Mesendoderm (in vitro differentiated cells): ENCODE measurements at regions not wholly inside any gene's neighbourhood (a gene's known extent, or its start where the extent isn't known, plus 50 kb on each side); places are given as distances from the start of the nearest gene placed in this dataset.

Source experiments
- DNase-seq: peaks from one replicate; pipeline ENCODE4 v3.0.0; 2013
- H2AK5ac ChIP-seq: 2 replicates; pipeline ENCODE4 v1.6.1; 2013; ENCODE audit warnings: low read length, inconsistent platforms
- H2BK120ac ChIP-seq: 2 replicates; pipeline ENCODE4 v1.6.1; 2013; ENCODE audit warnings: low read depth, mild to moderate bottlenecking, low read length, moderate library complexity, mixed read lengths
- H2BK15ac ChIP-seq: replicated peaks from 2 replicates; pipeline ENCODE4 v1.6.1; 2013; ENCODE audit warnings: low read depth, mild to moderate bottlenecking, moderate library complexity
- H2BK5ac ChIP-seq: 2 replicates; pipeline ENCODE4 v1.6.1; 2013; ENCODE audit warnings: low read length, inconsistent platforms
- H3K18ac ChIP-seq: 2 replicates; pipeline ENCODE4 v1.6.1; 2013; ENCODE audit warnings: mild to moderate bottlenecking, low read length, mixed read lengths
- H3K23ac ChIP-seq: one replicate; pipeline ENCODE4 v1.6.1; 2013; ENCODE audit warnings: low read length
- H3K27ac ChIP-seq: 2 replicates; pipeline ENCODE4 v1.5.1; 2013; ENCODE audit warnings: low read depth, mild to moderate bottlenecking, inconsistent platforms, low read length, moderate library complexity
- H3K27me3 ChIP-seq: 2 replicates; pipeline ENCODE4 v1.6.1; 2013; ENCODE audit warnings: low read length, control low read depth, mild to moderate bottlenecking, inconsistent platforms; ENCODE audit not compliant: insufficient read depth, poor library complexity
- H3K36me3 ChIP-seq: 2 replicates; pipeline ENCODE4 v1.6.1; 2013; ENCODE audit warnings: low read length, inconsistent platforms; ENCODE audit not compliant: control insufficient read depth, insufficient read depth
- H3K4ac ChIP-seq: one replicate; pipeline ENCODE4 v1.6.1; 2013; ENCODE audit warnings: low read depth, mild to moderate bottlenecking, low read length, moderate library complexity
- H3K4me1 ChIP-seq: 2 replicates; pipeline ENCODE4 v1.6.1; 2013; ENCODE audit warnings: low read depth, low read length, inconsistent platforms; ENCODE audit not compliant: control insufficient read depth
- H3K4me2 ChIP-seq: 2 replicates; pipeline ENCODE4 v1.6.1; 2013; ENCODE audit warnings: low read length
- H3K4me3 ChIP-seq: 2 replicates; pipeline ENCODE4 v1.5.1; 2013; ENCODE audit warnings: mild to moderate bottlenecking, low read length
- H3K56ac ChIP-seq: one replicate; pipeline ENCODE4 v1.6.1; 2013; ENCODE audit warnings: low read length
- H3K79me1 ChIP-seq: 2 replicates; pipeline ENCODE4 v1.6.1; 2013; ENCODE audit warnings: low read length, inconsistent platforms
- H3K79me2 ChIP-seq: 2 replicates; pipeline ENCODE4 v1.6.1; 2013; ENCODE audit warnings: mild to moderate bottlenecking, low read length; ENCODE audit not compliant: control insufficient read depth, insufficient read depth
- H3K9ac ChIP-seq: 2 replicates; pipeline ENCODE4 v1.6.1; 2013; ENCODE audit warnings: low read length, inconsistent platforms
- H4K5ac ChIP-seq: one replicate; pipeline ENCODE4 v1.6.1; 2013; ENCODE audit warnings: low read length
- H4K8ac ChIP-seq: one replicate; pipeline ENCODE4 v1.6.1; 2013; ENCODE audit warnings: low read depth, mild to moderate bottlenecking, control low read depth, low read length, moderate library complexity
- WGBS: extraction: QIAGEN DNeasy Blood & Tissue Kit; methylation state at CpG from one replicate; pipeline ENCODE4 v1.1.7; 2013; ENCODE audit warnings: low lambda C conversion rate, missing lambda C conversion rate; ENCODE audit not compliant: insufficient coverage; ENCODE audit errors: extremely low coverage; 5-methylcytosine and 5-hydroxymethylcytosine counted together

GRCh38 chr12:67752226-67752732 lies 103.7 kb downstream of the DYRK2 start:
- Histone ChIP-seq H2BK15ac (no peak overlapping the region), H3K23ac (no peak overlapping the region), H3K18ac (no peak overlapping the region), H3K36me3 (no peaks in the 10 kb centered on the region), H3K56ac (no peak overlapping the region), H3K4me3 (no peak overlapping the region), H3K79me2 (no peaks in the 10 kb centered on the region), H3K4ac (no peak overlapping the region), H2BK5ac (no peak overlapping the region), H2AK5ac (no peak overlapping the region), H4K8ac (no peak overlapping the region), H3K27ac (no peak overlapping the region), H3K27me3 (no peaks in the 10 kb centered on the region), H3K9ac (no peak overlapping the region), H4K5ac (no peak overlapping the region), H3K4me2 (no peak overlapping the region), H3K79me1 (no peaks in the 10 kb centered on the region), H2BK120ac (no peak overlapping the region), H3K4me1 (no peaks in the 10 kb centered on the region)
- no peak for DNase-seq
- WGBS = no CpG with 5 or more reads among the region's 4 CpGs

GRCh38 chr12:67754933-67755697 lies 106.6 kb downstream of the DYRK2 start:
- Histone ChIP-seq H3K4me3 (no peak overlapping the region), H2BK15ac (no peak overlapping the region), H3K27me3 (no peaks in the 10 kb centered on the region), H3K4me2 (no peak overlapping the region), H4K5ac (no peak overlapping the region), H2AK5ac (no peak overlapping the region), H3K4me1 (no peaks in the 10 kb centered on the region), H2BK120ac (no peak overlapping the region), H2BK5ac (no peak overlapping the region), H3K18ac (no peak overlapping the region), H3K4ac (no peak overlapping the region), H3K56ac (no peak overlapping the region), H3K23ac (no peak overlapping the region), H3K9ac (no peak overlapping the region), H3K79me1 (no peaks in the 10 kb centered on the region), H3K27ac (no peak overlapping the region), H4K8ac (no peak overlapping the region), H3K79me2 (no peaks in the 10 kb centered on the region), H3K36me3 (no peaks in the 10 kb centered on the region)
- DNase-seq = no peak
- no CpG with 5 or more reads among the region's 9 CpGs for WGBS

- H3K27me3 ChIP-seq = no peaks in the 10 kb centered on the region
- no peak overlapping the region for H2BK15ac ChIP-seq
- H2BK5ac ChIP-seq = no peak overlapping the region
- H3K9ac ChIP-seq = no peak overlapping the region
- no peak overlapping the region for H3K18ac ChIP-seq
- H4K5ac ChIP-seq = no peak overlapping the region
- H3K23ac ChIP-seq = no peak overlapping the region
- no peak overlapping the region for H3K4me2 ChIP-seq
- no peak for DNase-seq
- H2AK5ac ChIP-seq = no peak overlapping the region
- H3K79me1 ChIP-seq = no peaks in the 10 kb centered on the region
- H4K8ac ChIP-seq = no peak overlapping the region
- H3K27ac ChIP-seq = no peak overlapping the region
- no peaks in the 10 kb centered on the region for H3K36me3 ChIP-seq
- no CpG with 5 or more reads among the region's 2 CpGs for WGBS
- no peak overlapping the region for H3K56ac ChIP-seq
- H3K4ac ChIP-seq = no peak overlapping the region
- no peak overlapping the region for H3K4me3 ChIP-seq
- peaks cover 4% of the 10 kb centered on the region for H3K4me1 ChIP-seq
- H3K79me2 ChIP-seq = no peaks in the 10 kb centered on the region
- no peak overlapping the region for H2BK120ac ChIP-seq
These were observed 109.1 kb downstream of the DYRK2 start for GRCh38 chr12:67757651-67758050.

GRCh38 chr12:67758119-67758518 lies 109.6 kb downstream of the DYRK2 start:
- H3K4ac ChIP-seq = no peak overlapping the region
- no peak overlapping the region for H2BK15ac ChIP-seq
- H2AK5ac ChIP-seq = no peak overlapping the region
- H3K79me1 ChIP-seq = no peaks in the 10 kb centered on the region
- H3K4me2 ChIP-seq = no peak overlapping the region
- DNase-seq = no peak
- no peak overlapping the region for H2BK5ac ChIP-seq
- H3K9ac ChIP-seq = no peak overlapping the region
- H4K5ac ChIP-seq = no peak overlapping the region
- H4K8ac ChIP-seq = no peak overlapping the region
- H3K4me3 ChIP-seq = no peak overlapping the region
- H3K56ac ChIP-seq = no peak overlapping the region
- no peaks in the 10 kb centered on the region for H3K36me3 ChIP-seq
- no peaks in the 10 kb centered on the region for H3K27me3 ChIP-seq
- H2BK120ac ChIP-seq = no peak overlapping the region
- peaks cover 4% of the 10 kb centered on the region for H3K4me1 ChIP-seq
- H3K18ac ChIP-seq = no peak overlapping the region
- H3K79me2 ChIP-seq = no peaks in the 10 kb centered on the region
- no CpG with 5 or more reads among the region's 2 CpGs for WGBS
- no peak overlapping the region for H3K23ac ChIP-seq
- no peak overlapping the region for H3K27ac ChIP-seq

- H2AK5ac ChIP-seq = no peak overlapping the region
- no peak overlapping the region for H3K4me3 ChIP-seq
- H3K27me3 ChIP-seq = no peaks in the 10 kb centered on the region
- no peak overlapping the region for H3K4ac ChIP-seq
- H2BK5ac ChIP-seq = no peak overlapping the region
- H2BK120ac ChIP-seq = no peak overlapping the region
- peaks cover 4% of the 10 kb centered on the region for H3K4me1 ChIP-seq
- no peak overlapping the region for H3K9ac ChIP-seq
- H3K79me2 ChIP-seq = no peaks in the 10 kb centered on the region
- WGBS = no CpG with 5 or more reads among the region's 4 CpGs
- no peak overlapping the region for H3K23ac ChIP-seq
- H3K79me1 ChIP-seq = no peaks in the 10 kb centered on the region
- no peak overlapping the region for H3K18ac ChIP-seq
- DNase-seq = no peak
- H4K8ac ChIP-seq = no peak overlapping the region
- H2BK15ac ChIP-seq = no peak overlapping the region
- H3K27ac ChIP-seq = no peak overlapping the region
- no peaks in the 10 kb centered on the region for H3K36me3 ChIP-seq
- no peak overlapping the region for H3K4me2 ChIP-seq
- H4K5ac ChIP-seq = no peak overlapping the region
- H3K56ac ChIP-seq = no peak overlapping the region
These were observed 110.0 kb downstream of the DYRK2 start for GRCh38 chr12:67758521-67758920.

- no peak overlapping the region for H2BK15ac ChIP-seq
- no peak overlapping the region for H4K5ac ChIP-seq
- H3K4ac ChIP-seq = no peak overlapping the region
- DNase-seq = no peak
- no peak overlapping the region for H3K56ac ChIP-seq
- no peak overlapping the region for H3K18ac ChIP-seq
- H2BK120ac ChIP-seq = no peak overlapping the region
- no peak overlapping the region for H2AK5ac ChIP-seq
- H3K4me1 ChIP-seq = peaks cover 4% of the 10 kb centered on the region
- H4K8ac ChIP-seq = no peak overlapping the region
- no peak overlapping the region for H2BK5ac ChIP-seq
- H3K9ac ChIP-seq = no peak overlapping the region
- H3K23ac ChIP-seq = no peak overlapping the region
- no CpG with 5 or more reads among the region's 3 CpGs for WGBS
- no peaks in the 10 kb centered on the region for H3K36me3 ChIP-seq
- no peaks in the 10 kb centered on the region for H3K79me1 ChIP-seq
- no peaks in the 10 kb centered on the region for H3K27me3 ChIP-seq
- no peak overlapping the region for H3K4me2 ChIP-seq
- H3K79me2 ChIP-seq = no peaks in the 10 kb centered on the region
- no peak overlapping the region for H3K27ac ChIP-seq
- H3K4me3 ChIP-seq = no peak overlapping the region
These were observed 111.3 kb downstream of the DYRK2 start for GRCh38 chr12:67759829-67760228.
